Sigmoid colon (tissue), 4 donors: ENCODE measurements at regions not wholly inside any gene's neighbourhood (a gene's known extent, or its start where the extent isn't known, plus 50 kb on each side); places are given as distances from the start of the nearest gene placed in this dataset.

Experiments
- CTCF ChIP-seq, 4 experiments: fragments of 450-650 bp in 3 of 4; fragments of 200-600 bp in 1 of 4; IDR thresholded peaks; one replicate each; pipeline ENCODE4 v1.5.1; 2016 to 2019; ENCODE audit warnings: antibody characterized with exemption in 4 of 4, mild to moderate bottlenecking in 3 of 4, moderate library complexity in 2 of 4
- EP300 ChIP-seq, 4 donors: sonication (generic); formaldehyde crosslinking; IDR thresholded peaks; one replicate each; pipeline ENCODE4 v1.6.1; 2017; ENCODE audit warnings: antibody characterized with exemption in 4 of 4
- POLR2AphosphoS5 ChIP-seq, 4 donors: sonication (generic); formaldehyde crosslinking; IDR thresholded peaks; one replicate each; pipeline ENCODE4 v1.6.1; 2017; ENCODE audit warnings: antibody characterized with exemption in 4 of 4

- TF ChIP-seq CTCF (IDR thresholded peaks at IDR 0.05) (no peak), EP300 (IDR thresholded peaks at IDR 0.05) (no peak), POLR2AphosphoS5 (IDR thresholded peaks at IDR 0.05) (peak in 3 of 4 donors; percentile 6 to 42 (median 17))
Observed at GRCh38 chr13:50529154-50529882, 314.2 kb downstream of the DLEU7 start.
